C1 segment of cervical spinal cord (tissue), 14 donors: ENCODE measurements at regions not wholly inside any gene's neighbourhood (a gene's known extent, or its start where the extent isn't known, plus 50 kb on each side); places are given as distances from the start of the nearest gene placed in this dataset.
A peak's percentile ranks its signal among the peaks of the same experiment; 100 is the strongest.
"Not testable (repeated sequence)": the region's sequence is repeated elsewhere in the genome, so short reads cannot be mapped to it uniquely, and the experiment has no call there.

Experiments
- DNase-seq, 14 donors: peaks; one replicate each; lab custom pipeline; 2025; lab: John Stamatoyannopoulos, UW

GRCh38 chr11:19627566-19627965, 85.1 kb upstream of the NAV2 start:
- DNase-seq = no peak

- DNase-seq = no peak
Measured at GRCh38 chr11:19625438-19625837, 87.2 kb upstream of the NAV2 start.

- DNase-seq = no peak
Measured at GRCh38 chr11:19617696-19618523, 94.7 kb upstream of the NAV2 start.

GRCh38 chr11:19615341-19616183, 97.1 kb upstream of the NAV2 start:
- DNase-seq = no peak

GRCh38 chr11:19614370-19614940, 98.2 kb upstream of the NAV2 start:
- no peak for DNase-seq

- DNase-seq = not testable (repeated sequence)
Measured at GRCh38 chr11:19612025-19612424, 100.6 kb upstream of the NAV2 start.

- no peak for DNase-seq
Measured at GRCh38 chr11:19607656-19608360, 104.8 kb upstream of the NAV2 start.

- DNase-seq = no peak
Measured at GRCh38 chr11:19606856-19607655, 105.6 kb upstream of the NAV2 start.

GRCh38 chr11:19605520-19606371, 106.9 kb upstream of the NAV2 start:
- no peak for DNase-seq

- DNase-seq = no peak
Measured at GRCh38 chr11:19604679-19605375, 107.8 kb upstream of the NAV2 start.

- no peak for DNase-seq
Measured at GRCh38 chr11:19603771-19604170, 108.9 kb upstream of the NAV2 start.

- DNase-seq = no peak
Measured at GRCh38 chr11:19602891-19603290, 109.7 kb upstream of the NAV2 start.

- no peak for DNase-seq
Measured at GRCh38 chr11:19602406-19602805, 110.2 kb upstream of the NAV2 start.

- no peak for DNase-seq
Measured at GRCh38 chr11:19601235-19601634, 111.4 kb upstream of the NAV2 start.

GRCh38 chr11:19599681-19600080, 113.0 kb upstream of the NAV2 start:
- DNase-seq = no peak

- peak in 1 of 14 donors; percentile 4 for DNase-seq
Measured at GRCh38 chr11:19598876-19599486, 113.7 kb upstream of the NAV2 start.

GRCh38 chr11:19598456-19598855, 114.2 kb upstream of the NAV2 start:
- no peak for DNase-seq

GRCh38 chr11:19597876-19598275, 114.8 kb upstream of the NAV2 start:
- peak in 1 of 14 donors; percentile 29 for DNase-seq

- no peak for DNase-seq
Measured at GRCh38 chr11:19597206-19597605, 115.4 kb upstream of the NAV2 start.
